ENCODE measurements at regions not wholly inside any gene's neighbourhood (a gene's known extent, or its start where the extent isn't known, plus 50 kb on each side); places are given as distances from the start of the nearest gene placed in this dataset.

GRCh38 chr17:77374170-77374936 lies 233.6 kb downstream of the SEC14L1 start:
- H3K36me3 ChIP-seq (ENCODE audit: control insufficient read depth, insufficient read depth, low read length): no peaks in the 10 kb centered on the region
- H3K4me3 ChIP-seq (ENCODE audit: low read depth, low read length): peak overlapping the region; percentile 62
- TF ChIP-seq, protein P1, sequence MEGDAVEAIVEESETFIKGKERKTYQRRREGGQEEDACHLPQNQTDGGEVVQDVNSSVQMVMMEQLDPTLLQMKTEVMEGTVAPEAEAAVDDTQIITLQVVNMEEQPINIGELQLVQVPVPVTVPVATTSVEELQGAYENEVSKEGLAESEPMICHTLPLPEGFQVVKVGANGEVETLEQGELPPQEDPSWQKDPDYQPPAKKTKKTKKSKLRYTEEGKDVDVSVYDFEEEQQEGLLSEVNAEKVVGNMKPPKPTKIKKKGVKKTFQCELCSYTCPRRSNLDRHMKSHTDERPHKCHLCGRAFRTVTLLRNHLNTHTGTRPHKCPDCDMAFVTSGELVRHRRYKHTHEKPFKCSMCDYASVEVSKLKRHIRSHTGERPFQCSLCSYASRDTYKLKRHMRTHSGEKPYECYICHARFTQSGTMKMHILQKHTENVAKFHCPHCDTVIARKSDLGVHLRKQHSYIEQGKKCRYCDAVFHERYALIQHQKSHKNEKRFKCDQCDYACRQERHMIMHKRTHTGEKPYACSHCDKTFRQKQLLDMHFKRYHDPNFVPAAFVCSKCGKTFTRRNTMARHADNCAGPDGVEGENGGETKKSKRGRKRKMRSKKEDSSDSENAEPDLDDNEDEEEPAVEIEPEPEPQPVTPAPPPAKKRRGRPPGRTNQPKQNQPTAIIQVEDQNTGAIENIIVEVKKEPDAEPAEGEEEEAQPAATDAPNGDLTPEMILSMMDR (IDR thresholded peaks at IDR 0.05; ENCODE audit: insufficient read depth, low read length, poor library complexity, severe bottlenecking): peak; percentile 48

DNA sequence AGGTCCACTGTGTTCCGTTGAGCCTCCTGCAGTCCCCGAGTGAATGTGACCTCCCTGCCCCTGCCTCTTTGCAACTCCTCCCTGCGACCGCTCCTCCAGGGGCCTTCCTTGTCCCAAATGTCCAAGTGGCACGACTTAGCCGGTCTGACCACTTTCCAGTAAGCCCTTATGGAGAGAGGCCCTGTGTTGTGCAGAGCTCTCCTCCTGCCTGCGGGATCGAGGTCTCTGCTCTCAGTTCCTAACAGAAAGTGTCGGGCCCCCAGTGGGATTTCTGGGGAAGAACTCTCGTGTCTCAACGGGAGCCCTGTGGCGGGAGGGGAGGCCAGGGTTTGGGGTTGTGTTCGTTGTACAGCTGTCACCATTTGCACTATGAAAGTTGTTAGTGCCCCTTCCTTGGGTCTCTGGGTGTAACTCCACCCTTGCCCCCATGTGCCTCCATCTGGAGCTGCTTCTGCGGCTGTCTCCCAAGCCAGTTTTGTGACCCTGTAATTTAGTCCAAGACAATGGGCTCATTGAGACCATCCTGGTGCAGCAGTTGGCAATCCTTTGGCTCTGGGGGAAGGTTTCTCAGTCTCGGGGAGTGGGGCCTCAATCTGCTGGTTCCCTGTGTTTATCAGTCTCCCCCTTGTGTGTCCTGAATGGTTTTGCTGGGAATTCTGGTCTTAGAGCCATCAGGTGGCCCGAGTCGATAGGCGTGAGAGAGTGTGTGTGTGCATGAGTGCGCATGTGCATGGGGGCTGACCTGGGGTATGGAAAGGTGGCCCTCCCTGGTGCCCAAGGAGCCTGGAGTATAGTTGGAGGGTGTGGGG lies 234.5 kb downstream of the SEC14L1 start:
- H3K36me3 ChIP-seq (ENCODE audit: control insufficient read depth, insufficient read depth, low read length): no peaks in the 10 kb centered on the region
- TF ChIP-seq, protein P1 (IDR thresholded peaks at IDR 0.05; ENCODE audit: insufficient read depth, low read length, poor library complexity, severe bottlenecking): no peak
- H3K4me3 ChIP-seq (ENCODE audit: low read depth, low read length): peak overlapping the region; percentile 62
- DNase-seq (ENCODE audit: low read depth): no peak
- H3K27me3 ChIP-seq (ENCODE audit: control insufficient read depth, insufficient read depth, low read length): no peaks in the 10 kb centered on the region

More at GRCh38 chr17:77374170-77374936, 233.6 kb downstream of the SEC14L1 start:
- no peak for DNase-seq (ENCODE audit: low read depth)
- H3K27me3 ChIP-seq (ENCODE audit: control insufficient read depth, insufficient read depth, low read length): no peaks in the 10 kb centered on the region

- Histone ChIP-seq H3K4me3 (ENCODE audit: low read depth, low read length) (no peak overlapping the region), H3K36me3 (ENCODE audit: control insufficient read depth, insufficient read depth, low read length) (no peaks in the 10 kb centered on the region), H3K27me3 (ENCODE audit: control insufficient read depth, insufficient read depth, low read length) (no peaks in the 10 kb centered on the region)
- TF ChIP-seq, protein P1 (IDR thresholded peaks at IDR 0.05; ENCODE audit: insufficient read depth, low read length, poor library complexity, severe bottlenecking): no peak
- no peak for DNase-seq (ENCODE audit: low read depth)
Measured at GRCh38 chr17:77375917-77376651, 235.3 kb downstream of the SEC14L1 start.

DNA sequence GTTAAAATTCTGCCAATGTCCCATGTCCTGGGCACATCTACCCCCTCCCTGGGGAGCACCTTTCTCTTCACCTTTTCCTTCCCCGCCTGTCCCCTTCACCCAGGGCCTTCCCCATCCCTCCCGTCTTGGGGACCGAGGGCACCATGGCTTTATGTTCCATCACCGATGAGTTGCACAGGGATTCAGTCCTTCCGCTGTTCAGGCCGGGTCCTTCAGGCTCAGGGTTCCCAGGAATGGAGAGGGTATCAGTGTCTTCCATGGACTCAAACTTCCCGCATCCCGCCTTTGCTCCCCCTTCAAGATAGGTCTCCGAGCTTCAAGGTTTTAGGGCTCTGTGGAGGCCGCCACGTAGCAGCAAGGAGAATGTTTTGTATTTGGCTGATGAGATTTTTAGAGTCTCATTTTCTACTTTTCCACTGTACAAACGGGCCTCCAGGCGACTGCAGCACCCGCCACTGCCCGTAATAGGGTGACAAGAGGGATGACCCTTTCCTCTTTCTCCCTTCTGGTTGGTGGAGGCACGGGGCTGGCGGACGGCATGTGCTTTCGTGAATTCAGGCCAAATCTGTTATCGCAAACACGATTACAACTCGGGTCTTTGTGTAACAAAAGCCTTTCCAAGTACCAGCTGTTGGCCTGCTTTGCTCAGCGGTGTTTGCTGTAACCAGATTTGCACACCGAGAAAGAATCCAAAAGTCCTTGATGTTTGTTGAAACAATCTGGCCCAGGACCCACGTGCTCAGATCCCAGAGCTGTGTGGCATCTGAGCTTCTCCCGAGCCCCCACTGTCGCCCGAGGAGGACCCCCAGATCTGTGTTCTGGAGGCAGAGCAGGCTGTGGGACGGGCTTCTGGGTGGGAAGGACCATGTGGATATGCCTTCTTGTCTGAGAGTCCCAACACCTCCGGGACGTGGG lies 236.3 kb downstream of the SEC14L1 start:
- DNase-seq (ENCODE audit: low read depth): no peak

More for the DNA sequence above, 236.3 kb downstream of the SEC14L1 start:
- H3K4me3 ChIP-seq (ENCODE audit: low read depth, low read length): no peak overlapping the region
- H3K36me3 ChIP-seq (ENCODE audit: control insufficient read depth, insufficient read depth, low read length): no peaks in the 10 kb centered on the region
- TF ChIP-seq, protein P1 (IDR thresholded peaks at IDR 0.05; ENCODE audit: insufficient read depth, low read length, poor library complexity, severe bottlenecking): no peak
- no peaks in the 10 kb centered on the region for H3K27me3 ChIP-seq (ENCODE audit: control insufficient read depth, insufficient read depth, low read length)
